H9 (cell line): ENCODE measurements at regions not wholly inside any gene's neighbourhood (a gene's known extent, or its start where the extent isn't known, plus 50 kb on each side); places are given as distances from the start of the nearest gene placed in this dataset.

Source experiments
- DNase-seq: peaks from one replicate; pipeline ENCODE4 v3.0.0-alpha.2; 2017
- H2AFZ ChIP-seq: one replicate; pipeline ENCODE4 v1.6.1; 2013; ENCODE audit warnings: mild to moderate bottlenecking, low read length, control low read depth, moderate library complexity
- H2AK5ac ChIP-seq: 2 replicates; pipeline ENCODE4 v1.6.1; 2013; ENCODE audit warnings: low read length, control low read depth, mixed read lengths; ENCODE audit not compliant: insufficient read length
- H2BK120ac ChIP-seq: one replicate; pipeline ENCODE4 v1.6.1; 2013; ENCODE audit warnings: low read depth, mild to moderate bottlenecking, low read length, control low read depth, inconsistent platforms; ENCODE audit not compliant: poor library complexity, severe bottlenecking
- H2BK12ac ChIP-seq: 2 replicates; pipeline ENCODE4 v1.6.1; 2013; ENCODE audit warnings: low read length, control low read depth, mixed read lengths, low read depth; ENCODE audit not compliant: insufficient read length
- H2BK15ac ChIP-seq: 2 replicates; pipeline ENCODE4 v1.6.1; 2013; ENCODE audit warnings: low read depth, low read length, control low read depth
- H2BK20ac ChIP-seq: one replicate; pipeline ENCODE4 v1.6.1; 2013; ENCODE audit warnings: low read depth, mild to moderate bottlenecking, low read length, control low read depth, inconsistent platforms; ENCODE audit not compliant: poor library complexity, severe bottlenecking
- H2BK5ac ChIP-seq: 2 replicates; pipeline ENCODE4 v1.6.1; 2013; ENCODE audit warnings: low read length, control low read depth, mixed read lengths; ENCODE audit not compliant: insufficient read length
- H3K14ac ChIP-seq: 2 replicates; pipeline ENCODE4 v1.6.1; 2013; ENCODE audit warnings: low read length, control low read depth; ENCODE audit not compliant: insufficient read depth
- H3K18ac ChIP-seq: 2 replicates; pipeline ENCODE4 v1.6.1; 2013; ENCODE audit warnings: low read depth, mild to moderate bottlenecking, mixed read lengths, low read length, control low read depth; ENCODE audit not compliant: insufficient read length
- H3K23ac ChIP-seq: 2 replicates; pipeline ENCODE4 v1.6.1; 2013; ENCODE audit warnings: low read length, control low read depth, mixed read lengths, low read depth; ENCODE audit not compliant: insufficient read length
- H3K23me2 ChIP-seq: 2 replicates; pipeline ENCODE4 v1.6.1; 2013; ENCODE audit warnings: low read depth, mild to moderate bottlenecking, mixed read lengths, low read length, control low read depth; ENCODE audit not compliant: insufficient read length, poor library complexity, severe bottlenecking
- H3K27ac ChIP-seq: 2 replicates; pipeline ENCODE4 v1.5.1; 2013; ENCODE audit warnings: low read length, control low read depth, mixed read lengths, low read depth; ENCODE audit not compliant: insufficient read length
- H3K27me3 ChIP-seq: 2 replicates; pipeline ENCODE4 v1.6.1; 2013; ENCODE audit warnings: low read length, control low read depth, inconsistent platforms; ENCODE audit not compliant: insufficient read depth
- H3K4ac ChIP-seq: 2 replicates; pipeline ENCODE4 v1.6.1; 2013; ENCODE audit warnings: low read depth, mild to moderate bottlenecking, control low read depth, inconsistent platforms, low read length, moderate library complexity
- H3K4me1 ChIP-seq: 2 replicates; pipeline ENCODE4 v1.6.1; 2013; ENCODE audit warnings: low read length, control low read depth, inconsistent platforms; ENCODE audit not compliant: insufficient read depth
- H3K4me2 ChIP-seq: 2 replicates; pipeline ENCODE4 v1.6.1; 2013; ENCODE audit warnings: low read length, control low read depth, mixed read lengths; ENCODE audit not compliant: insufficient read length, insufficient read depth
- H3K56ac ChIP-seq: 2 replicates; pipeline ENCODE4 v1.6.1; 2013; ENCODE audit warnings: low read depth, mild to moderate bottlenecking, mixed read lengths, low read length, control low read depth; ENCODE audit not compliant: insufficient read length
- H3K79me1 ChIP-seq: 2 replicates; pipeline ENCODE4 v1.6.1; 2013; ENCODE audit warnings: low read depth, mild to moderate bottlenecking, moderate library complexity, low read length, control low read depth, inconsistent platforms; ENCODE audit not compliant: insufficient read depth, poor library complexity, severe bottlenecking
- H3K79me2 ChIP-seq: 2 replicates; pipeline ENCODE4 v1.6.1; 2013; ENCODE audit warnings: low read length, control low read depth, inconsistent platforms; ENCODE audit not compliant: insufficient read depth
- H3K9ac ChIP-seq: 2 replicates; pipeline ENCODE4 v1.6.1; 2013; ENCODE audit warnings: low read length, control low read depth, mixed read lengths; ENCODE audit not compliant: insufficient read length; ENCODE audit errors: extremely low read depth
- H3K9me3 ChIP-seq: one replicate; pipeline ENCODE4 v1.6.1; 2013; ENCODE audit warnings: low read depth, low read length, inconsistent platforms; ENCODE audit not compliant: control insufficient read depth
- H3T11ph ChIP-seq: one replicate; pipeline ENCODE4 v1.6.1; 2013; ENCODE audit warnings: mild to moderate bottlenecking, low read length, control low read depth, inconsistent platforms
- H4K20me1 ChIP-seq: one replicate; pipeline ENCODE4 v1.6.1; 2013; ENCODE audit not compliant: control insufficient read depth, insufficient read length, insufficient read depth
- H4K5ac ChIP-seq: 2 replicates; pipeline ENCODE4 v1.6.1; 2013; ENCODE audit warnings: low read depth, mild to moderate bottlenecking, mixed read lengths, low read length, control low read depth; ENCODE audit not compliant: insufficient read length
- H4K8ac ChIP-seq: replicated peaks from 2 replicates; pipeline ENCODE4 v1.6.1; 2013; ENCODE audit warnings: low read length, control low read depth, mixed read lengths, low read depth; ENCODE audit not compliant: insufficient read length
- H4K91ac ChIP-seq: 2 replicates; pipeline ENCODE4 v1.6.1; 2013; ENCODE audit warnings: low read depth, mild to moderate bottlenecking, moderate library complexity, mixed read lengths, low read length, control low read depth; ENCODE audit not compliant: insufficient read length
- H3K27ac Mint-ChIP-seq, 3 experiments: 2 replicates in 2 of 3; 3 replicates in 1 of 3; pipeline ENCODE4 v1.8.0; 2020 to 2021; ENCODE audit warnings: mixed read lengths in 3 of 3, mild to moderate bottlenecking in 1 of 3, moderate library complexity in 1 of 3
- H3K27me3 Mint-ChIP-seq: 2 replicates; pipeline ENCODE4 v1.8.0; 2021; ENCODE audit warnings: low read depth, mild to moderate bottlenecking, moderate library complexity, mixed read lengths
- H3K36me3 Mint-ChIP-seq, 3 experiments: 2 replicates in 2 of 3; 3 replicates in 1 of 3; pipeline ENCODE4 v1.8.0; 2020 to 2021; ENCODE audit warnings: low read depth in 3 of 3, mixed read lengths in 3 of 3; ENCODE audit not compliant: insufficient read depth in 1 of 3
- H3K4me1 Mint-ChIP-seq, 2 experiments: 2 replicates each; pipeline ENCODE4 v1.8.0; 2020; ENCODE audit warnings: mixed read lengths in 2 of 2
- H3K4me3 Mint-ChIP-seq, 2 experiments: 2 replicates in 1 of 2; 3 replicates in 1 of 2; pipeline ENCODE4 v1.8.0; 2020 to 2021; ENCODE audit warnings: mild to moderate bottlenecking in 2 of 2, mixed read lengths in 2 of 2, moderate library complexity in 1 of 2
- H3K9me3 Mint-ChIP-seq, 2 experiments: 2 replicates in 1 of 2; 3 replicates in 1 of 2; pipeline ENCODE4 v1.8.0; 2020; ENCODE audit warnings: mild to moderate bottlenecking in 2 of 2, mixed read lengths in 2 of 2, moderate library complexity in 1 of 2
- CTCF ChIP-seq: fragments of 200-600 bp; sonication (generic); conservative IDR thresholded peaks from 3 replicates; pipeline ENCODE4 v1.8.0; 2021; ENCODE audit warnings: antibody characterized with exemption, mild to moderate bottlenecking
- WGBS: extraction: QIAGEN DNeasy Blood & Tissue Kit; methylation state at CpG from one replicate; pipeline ENCODE4 v1.1.7; 2013; ENCODE audit warnings: missing lambda C conversion rate, low lambda C conversion rate, mixed read lengths; ENCODE audit not compliant: insufficient read length; ENCODE audit errors: extremely low coverage; 5-methylcytosine and 5-hydroxymethylcytosine counted together

- H3K4me3 Mint-ChIP-seq = no peak overlapping the region
Observed at GRCh38 chr1:83790446-83790845, 208.5 kb downstream of the TTLL7 start.

More at GRCh38 chr1:83790446-83790845, 208.5 kb downstream of the TTLL7 start:
- Histone ChIP-seq H4K5ac (no peak overlapping the region), H3K23ac (no peak overlapping the region), H3K79me2 (no peaks in the 10 kb centered on the region), H2BK120ac (no peak overlapping the region), H2AK5ac (no peak overlapping the region), H3K4me2 (no peak overlapping the region), H2BK20ac (no peak overlapping the region), H4K8ac (no peak overlapping the region), H3K18ac (no peak overlapping the region), H3K14ac (no peak overlapping the region), H3K79me1 (no peaks in the 10 kb centered on the region), H2AFZ (no peak overlapping the region), H3K27me3 (no peaks in the 10 kb centered on the region), H3K4me1 (no peaks in the 10 kb centered on the region; the same call in 1 of the 2 replicates), H3K4ac (no peak overlapping the region), H3K9ac (no peak overlapping the region), H3K23me2 (no peaks in the 10 kb centered on the region), H3T11ph (no peak overlapping the region), H2BK15ac (no peak overlapping the region), H4K20me1 (no peaks in the 10 kb centered on the region), H3K27ac (no peak overlapping the region), H4K91ac (no peak overlapping the region), H2BK5ac (no peak overlapping the region), H3K56ac (no peak overlapping the region), H3K9me3 (no peaks in the 10 kb centered on the region), H2BK12ac (no peak overlapping the region)
- no peaks in the 10 kb centered on the region for H3K9me3 Mint-ChIP-seq
- no peak overlapping the region for H3K27ac Mint-ChIP-seq
- no CpG with 5 or more reads among the region's 3 CpGs for WGBS
- no peak for TF ChIP-seq CTCF
- H3K4me1 Mint-ChIP-seq = peaks cover 22 to 23% of the 10 kb centered on the region in 2 experiments
- H3K36me3 Mint-ChIP-seq = no peaks in the 10 kb centered on the region
- no peaks in the 10 kb centered on the region for H3K27me3 Mint-ChIP-seq
- DNase-seq = no peak
